Astrocyte of the spinal cord (primary cell): ENCODE measurements at regions not wholly inside any gene's neighbourhood (a gene's known extent, or its start where the extent isn't known, plus 50 kb on each side); places are given as distances from the start of the nearest gene placed in this dataset.

ENCODE experiments used
- DNase-seq: peaks from one replicate; pipeline ENCODE4 v3.0.0; 2011; ENCODE audit warnings: low read depth, low spot score
- H3K4me3 ChIP-seq: 2 replicates; pipeline ENCODE4 v1.5.1; 2011; ENCODE audit warnings: low read depth, mild to moderate bottlenecking, low read length, moderate library complexity
- in situ Hi-C: cut with HindIII; loops from 2 replicates; pipeline ENCODE4 v1.10.0; 2017; ENCODE audit warnings: low sequenced_read_pairs
- TF ChIP-seq, protein P1 (sequence below): IDR thresholded peaks from 2 replicates; pipeline ENCODE4 v1.5.1; 2012; ENCODE audit warnings: low read depth, mild to moderate bottlenecking, low read length, inconsistent platforms

GRCh38 chr5:172550996-172551395 is 90.1 kb upstream of the NEURL1B start:
- no peak overlapping the region for H3K4me3 ChIP-seq
- TF ChIP-seq, protein P1, sequence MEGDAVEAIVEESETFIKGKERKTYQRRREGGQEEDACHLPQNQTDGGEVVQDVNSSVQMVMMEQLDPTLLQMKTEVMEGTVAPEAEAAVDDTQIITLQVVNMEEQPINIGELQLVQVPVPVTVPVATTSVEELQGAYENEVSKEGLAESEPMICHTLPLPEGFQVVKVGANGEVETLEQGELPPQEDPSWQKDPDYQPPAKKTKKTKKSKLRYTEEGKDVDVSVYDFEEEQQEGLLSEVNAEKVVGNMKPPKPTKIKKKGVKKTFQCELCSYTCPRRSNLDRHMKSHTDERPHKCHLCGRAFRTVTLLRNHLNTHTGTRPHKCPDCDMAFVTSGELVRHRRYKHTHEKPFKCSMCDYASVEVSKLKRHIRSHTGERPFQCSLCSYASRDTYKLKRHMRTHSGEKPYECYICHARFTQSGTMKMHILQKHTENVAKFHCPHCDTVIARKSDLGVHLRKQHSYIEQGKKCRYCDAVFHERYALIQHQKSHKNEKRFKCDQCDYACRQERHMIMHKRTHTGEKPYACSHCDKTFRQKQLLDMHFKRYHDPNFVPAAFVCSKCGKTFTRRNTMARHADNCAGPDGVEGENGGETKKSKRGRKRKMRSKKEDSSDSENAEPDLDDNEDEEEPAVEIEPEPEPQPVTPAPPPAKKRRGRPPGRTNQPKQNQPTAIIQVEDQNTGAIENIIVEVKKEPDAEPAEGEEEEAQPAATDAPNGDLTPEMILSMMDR = no peak
- in situ Hi-C loops = no loop called here
- no peak for DNase-seq

GRCh38 chr5:172550096-172550765 is 90.8 kb upstream of the NEURL1B start:
- DNase-seq = no peak
- TF ChIP-seq, protein P1 = no peak
- in situ Hi-C loops = no loop called here
- no peak overlapping the region for H3K4me3 ChIP-seq

- in situ Hi-C loops = no loop called here
- TF ChIP-seq, protein P1 = no peak
Observed at GRCh38 chr5:172549696-172550095, 91.4 kb upstream of the NEURL1B start.

DNA sequence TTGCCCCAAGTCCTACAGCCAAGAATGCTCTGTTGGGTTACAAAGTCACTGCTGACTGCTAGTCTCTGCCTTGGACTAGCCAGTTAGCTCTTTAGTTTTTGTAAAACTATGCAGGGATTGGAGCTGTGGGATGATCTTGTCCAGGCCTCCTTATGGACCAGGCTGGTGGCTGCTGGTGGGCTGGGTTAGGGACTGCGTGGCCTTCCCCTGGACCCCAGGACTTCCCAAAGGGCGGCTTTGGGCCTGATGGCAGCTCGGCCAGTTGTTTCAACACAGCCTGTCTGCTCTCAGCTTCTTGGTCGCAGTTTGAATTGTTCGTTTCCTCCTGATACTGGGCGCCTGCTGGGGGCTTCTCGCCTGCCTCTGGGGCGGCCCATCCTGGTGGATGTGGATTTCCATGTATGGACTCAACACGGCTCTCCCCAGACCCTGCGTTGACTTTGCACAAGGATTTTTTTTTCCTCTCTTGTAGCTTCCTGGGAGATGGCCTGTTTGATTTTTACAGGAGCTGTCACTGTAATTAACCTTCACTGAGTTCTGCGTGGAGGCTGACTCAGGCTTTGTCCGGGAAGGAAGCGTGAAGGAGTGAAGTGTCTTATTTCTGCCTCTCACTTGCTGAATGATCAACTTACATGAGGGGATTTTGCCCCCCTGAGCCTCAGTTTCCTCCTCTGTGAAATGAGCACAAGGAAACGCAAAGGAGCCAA is 91.9 kb upstream of the NEURL1B start:
- DNase-seq = no peak
- no peak overlapping the region for H3K4me3 ChIP-seq
- TF ChIP-seq, protein P1 = no peak
- in situ Hi-C loops = no loop called here

More at GRCh38 chr5:172549696-172550095, 91.4 kb upstream of the NEURL1B start:
- no peak for DNase-seq
- H3K4me3 ChIP-seq = no peak overlapping the region

DNA sequence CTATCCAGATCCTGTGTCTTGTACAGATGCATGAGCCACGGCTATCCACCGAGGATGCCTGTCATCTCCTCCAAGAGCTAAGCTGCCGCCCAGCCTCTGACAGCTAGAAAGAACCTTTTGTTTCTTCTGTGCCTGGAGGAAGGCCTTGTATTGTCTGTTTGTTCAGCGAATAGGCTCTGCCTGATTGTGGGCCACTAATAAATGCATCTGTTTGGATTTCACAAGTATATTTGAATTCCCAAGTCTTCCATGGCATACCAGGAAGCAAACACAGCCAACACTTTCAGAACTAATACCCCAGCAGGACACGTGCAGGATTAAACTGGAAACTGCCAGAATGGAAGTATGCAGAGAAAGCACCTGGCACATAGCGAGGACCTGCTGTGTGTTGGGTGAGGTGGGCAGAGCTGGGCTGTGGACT is 92.7 kb upstream of the NEURL1B start:
- TF ChIP-seq, protein P1 = no peak
- no peak for DNase-seq
- no peak overlapping the region for H3K4me3 ChIP-seq
- in situ Hi-C loops = no loop called here

DNA sequence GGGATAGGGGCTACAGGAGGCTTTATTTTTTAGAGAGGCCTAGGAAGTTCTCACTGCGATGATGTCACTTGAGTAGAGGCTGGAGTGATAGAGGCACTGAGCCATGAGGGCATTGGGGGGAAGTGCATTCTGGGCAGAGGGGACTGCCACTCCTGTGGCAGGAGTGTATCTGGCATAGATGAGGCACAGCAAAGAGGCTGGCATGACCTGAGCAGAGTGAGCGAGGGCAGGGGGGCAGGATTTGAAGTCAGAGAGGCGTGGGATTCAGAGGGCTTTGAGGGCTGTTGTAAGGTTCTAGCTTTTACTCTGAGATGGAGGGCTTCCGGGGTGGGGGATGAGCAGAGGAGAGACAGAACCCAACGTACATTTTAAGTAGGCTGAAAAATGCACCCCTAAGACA is 91.9 kb upstream of the SH3PXD2B start:
- no peak for DNase-seq
- H3K4me3 ChIP-seq = no peak overlapping the region
- TF ChIP-seq, protein P1 = no peak
- in situ Hi-C loops = no loop called here
